ENCODE measurements at regions not wholly inside any gene's neighbourhood (a gene's known extent, or its start where the extent isn't known, plus 50 kb on each side); places are given as distances from the start of the nearest gene placed in this dataset.

DNA sequence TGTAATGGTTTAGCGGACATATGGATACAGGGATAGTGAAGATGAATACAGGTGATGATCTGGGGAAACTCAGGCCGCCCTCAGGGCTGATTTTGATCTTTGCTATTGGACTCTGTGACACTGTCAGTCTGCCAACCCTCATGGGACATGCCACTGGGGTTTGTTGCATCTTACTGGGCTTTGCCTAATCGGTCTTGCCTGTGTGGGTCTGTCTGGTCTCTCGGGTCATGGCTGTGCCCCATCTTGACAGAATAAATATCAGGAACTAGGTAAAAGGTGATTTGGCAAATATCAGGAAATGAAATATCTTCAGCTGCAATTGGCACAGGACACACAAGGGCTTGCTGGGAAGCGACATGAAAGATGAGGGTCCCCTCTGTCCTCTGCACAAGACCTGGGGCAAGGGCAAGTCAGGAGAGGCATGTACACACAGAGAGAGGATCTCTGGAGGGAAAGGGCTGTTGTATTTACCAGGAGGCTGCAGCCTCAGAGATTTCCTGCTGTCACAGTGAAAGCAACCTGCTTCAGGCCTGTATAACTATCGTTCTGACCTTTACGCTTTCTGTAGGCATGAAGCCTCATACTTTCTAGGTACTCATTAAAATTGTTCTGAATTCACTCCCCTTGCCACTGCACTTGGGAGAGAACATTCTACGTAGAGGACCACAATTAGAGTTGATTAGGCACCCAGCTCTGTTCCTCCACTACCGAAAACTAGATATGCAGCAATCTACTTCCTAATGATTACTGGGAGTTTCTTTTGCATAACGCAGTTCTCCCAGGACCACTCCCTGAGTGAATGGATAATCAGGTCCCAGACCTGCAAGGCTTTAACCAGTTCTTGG is 52.0 kb upstream of the GADD45A start:
- in situ Hi-C loops (cut with MboI; ENCODE audit: low sequenced_read_pairs), result no loop called here

- in situ Hi-C loops (cut with MboI; ENCODE audit: low sequenced_read_pairs), result no loop called here
Observed at GRCh38 chr1:67634396-67634935, 50.5 kb upstream of the GADD45A start.

DNA sequence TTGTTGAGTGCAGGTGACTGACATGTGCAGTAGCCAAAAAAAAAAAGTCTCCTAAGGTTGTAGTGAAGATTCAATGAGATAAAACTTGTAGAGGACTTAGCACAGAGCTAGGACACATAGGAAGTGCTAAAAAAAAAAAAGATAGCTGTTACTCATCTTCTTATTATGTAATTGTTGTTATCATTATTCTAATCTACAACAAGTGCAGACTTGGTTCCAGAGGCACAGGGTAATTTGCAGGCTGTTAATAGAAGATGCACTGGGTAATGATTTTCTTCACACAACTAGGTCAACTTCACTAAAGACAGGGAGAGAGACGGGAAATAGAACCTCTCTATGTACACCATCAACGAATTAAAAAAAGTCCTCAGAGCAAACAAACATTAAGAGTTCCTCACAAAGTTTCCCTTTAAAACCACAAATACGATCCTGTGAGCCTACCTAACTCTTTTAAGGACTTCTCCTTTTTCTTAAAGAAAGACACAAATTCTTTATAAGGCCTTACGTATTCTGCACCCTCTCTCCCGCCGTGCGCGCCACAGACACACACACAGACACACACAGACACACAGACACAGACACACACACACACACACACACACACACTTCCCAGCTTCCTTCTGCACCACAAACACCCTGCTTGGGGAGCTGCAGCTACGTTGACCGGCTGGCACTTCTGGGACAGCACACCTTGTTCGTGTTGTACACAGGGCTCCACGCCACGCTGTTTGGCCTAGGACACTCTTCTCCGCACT is 49.8 kb upstream of the GADD45A start:
- in situ Hi-C loops (cut with MboI; ENCODE audit: low sequenced_read_pairs), result no loop called here
